Right lobe of liver (tissue), 6 donors: ENCODE measurements at regions not wholly inside any gene's neighbourhood (a gene's known extent, or its start where the extent isn't known, plus 50 kb on each side); places are given as distances from the start of the nearest gene placed in this dataset.

ENCODE experiments used
- ATAC-seq, 4 donors: fragments of 200-7000 bp; cut with Tn5 transposase; one replicate each; pipeline ENCODE4 v1.9.1; 2020; ENCODE audit warnings: mild to moderate bottlenecking in 4 of 4, moderate library complexity in 4 of 4
- DNase-seq, 3 donors: peaks; one replicate each; pipeline ENCODE4 v3.0.0-alpha.2; 2020
- H3K27ac ChIP-seq, 3 donors: fragments of 200-600 bp; one replicate each; pipeline ENCODE4 v1.8.0; 2022
- H3K27me3 ChIP-seq, 2 donors: fragments of 200-600 bp; one replicate each; pipeline ENCODE4 v1.8.0; 2022
- H3K36me3 ChIP-seq, 4 donors: fragments of 200-600 bp; sonication (generic) in 1 of 4; one replicate each; pipeline versions ENCODE4 v1.5.1 to v1.8.0; 2017 to 2022; ENCODE audit warnings: control low read depth in 1 of 4
- H3K4me1 ChIP-seq, 4 donors: fragments of 200-600 bp; sonication (generic) in 1 of 4; one replicate each; pipeline versions ENCODE4 v1.5.1 to v1.8.0; 2017 to 2022; ENCODE audit warnings: control low read depth in 1 of 4
- H3K4me3 ChIP-seq, 3 donors: fragments of 200-600 bp; one replicate each; pipeline ENCODE4 v1.8.0; 2022
- H3K9me3 ChIP-seq, 4 donors: fragments of 200-600 bp; sonication (generic) in 1 of 4; one replicate each; pipeline versions ENCODE4 v1.5.1 to v1.8.0; 2017 to 2022; ENCODE audit warnings: control low read depth in 1 of 4
- POLR2A ChIP-seq: fragments of 450-650 bp; IDR thresholded peaks from one replicate; pipeline ENCODE4 v1.6.1; 2017; ENCODE audit warnings: antibody characterized with exemption, mild to moderate bottlenecking
- WGBS: methylation state at CpG from one replicate; pipeline ENCODE4 v1.1.6; 2018; ENCODE audit warnings: low coverage, low lambda C conversion rate; ENCODE audit not compliant: insufficient coverage; ENCODE audit errors: missing lambda C conversion rate; 5-methylcytosine and 5-hydroxymethylcytosine counted together
- intact Hi-C, 2 donors: fragments of 100-400 bp; cut with DNase I; formaldehyde crosslinking; loops; one replicate each; pipeline versions ENCODE4 v1.11.2 to v1.14.1; 2022
- TF ChIP-seq, protein P1 (sequence below), 4 donors: fragments of 200-600 bp in 3 of 4; fragments of 450-650 bp in 1 of 4; IDR thresholded peaks; one replicate each; pipeline versions ENCODE4 v1.5.1 to v1.8.0; 2016 to 2022; ENCODE audit warnings: antibody characterized with exemption in 4 of 4, mild to moderate bottlenecking in 2 of 4
- donor health status: DM: no; HTN: yes; CAD: no.
- donor health status: DM: no; HTN: no; CAD: no.
- donor health status: DM: no; HTN: no; CAD: no.
- donor health status: DM: no; HTN: yes; CAD: no.
- donor health status: DM: no; HTN: yes; CAD: no.

DNA sequence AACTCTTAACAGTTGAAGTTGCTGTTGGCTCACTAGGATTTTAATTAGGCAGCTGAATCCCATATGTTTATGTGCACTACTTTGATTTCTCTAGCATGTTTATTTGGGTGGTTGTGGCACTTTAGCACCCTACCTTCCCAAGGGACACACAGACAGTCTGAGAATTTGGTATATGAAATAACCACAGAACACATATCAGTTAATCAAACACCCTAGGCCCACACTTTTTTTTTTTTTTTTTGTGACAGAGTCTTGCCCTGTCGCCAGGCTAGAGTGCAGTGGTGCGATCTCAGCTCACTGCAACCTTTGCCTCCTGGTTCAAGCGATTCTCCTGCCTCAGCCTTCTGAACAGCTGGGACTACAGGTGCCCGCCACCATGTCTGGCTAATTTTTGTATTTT lies 130.5 kb downstream of the DCK start:
- WGBS = 96% methylated on average over 3 of the region's 4 CpGs
- no peak overlapping the region for H3K27ac ChIP-seq
- no peaks in the 10 kb centered on the region for H3K4me1 ChIP-seq
- TF ChIP-seq POLR2A = no peak
- TF ChIP-seq, protein P1, sequence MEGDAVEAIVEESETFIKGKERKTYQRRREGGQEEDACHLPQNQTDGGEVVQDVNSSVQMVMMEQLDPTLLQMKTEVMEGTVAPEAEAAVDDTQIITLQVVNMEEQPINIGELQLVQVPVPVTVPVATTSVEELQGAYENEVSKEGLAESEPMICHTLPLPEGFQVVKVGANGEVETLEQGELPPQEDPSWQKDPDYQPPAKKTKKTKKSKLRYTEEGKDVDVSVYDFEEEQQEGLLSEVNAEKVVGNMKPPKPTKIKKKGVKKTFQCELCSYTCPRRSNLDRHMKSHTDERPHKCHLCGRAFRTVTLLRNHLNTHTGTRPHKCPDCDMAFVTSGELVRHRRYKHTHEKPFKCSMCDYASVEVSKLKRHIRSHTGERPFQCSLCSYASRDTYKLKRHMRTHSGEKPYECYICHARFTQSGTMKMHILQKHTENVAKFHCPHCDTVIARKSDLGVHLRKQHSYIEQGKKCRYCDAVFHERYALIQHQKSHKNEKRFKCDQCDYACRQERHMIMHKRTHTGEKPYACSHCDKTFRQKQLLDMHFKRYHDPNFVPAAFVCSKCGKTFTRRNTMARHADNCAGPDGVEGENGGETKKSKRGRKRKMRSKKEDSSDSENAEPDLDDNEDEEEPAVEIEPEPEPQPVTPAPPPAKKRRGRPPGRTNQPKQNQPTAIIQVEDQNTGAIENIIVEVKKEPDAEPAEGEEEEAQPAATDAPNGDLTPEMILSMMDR (IDR thresholded peaks at IDR 0.05) = no peak
- DNase-seq (no peak), ATAC-seq (no peak)
- no peak overlapping the region for H3K4me3 ChIP-seq
- H3K27me3 ChIP-seq = no peaks in the 10 kb centered on the region
- H3K9me3 ChIP-seq = no peaks in the 10 kb centered on the region
- intact Hi-C loops = no loop called here
- H3K36me3 ChIP-seq = no peaks in the 10 kb centered on the region

- ATAC-seq (no peak), DNase-seq (no peak)
- no peaks in the 10 kb centered on the region for H3K27me3 ChIP-seq
- intact Hi-C loops = no loop called here
- no peaks in the 10 kb centered on the region for H3K9me3 ChIP-seq
- no peaks in the 10 kb centered on the region for H3K4me1 ChIP-seq
- no peaks in the 10 kb centered on the region for H3K36me3 ChIP-seq
- no peak overlapping the region for H3K4me3 ChIP-seq
- 62% methylated on average over 4 of the region's 4 CpGs for WGBS
- TF ChIP-seq POLR2A = no peak
- TF ChIP-seq, protein P1 (IDR thresholded peaks at IDR 0.05) = no peak
- H3K27ac ChIP-seq = no peak overlapping the region
These were observed 131.7 kb downstream of the DCK start for GRCh38 chr4:71125137-71125536.

DNA sequence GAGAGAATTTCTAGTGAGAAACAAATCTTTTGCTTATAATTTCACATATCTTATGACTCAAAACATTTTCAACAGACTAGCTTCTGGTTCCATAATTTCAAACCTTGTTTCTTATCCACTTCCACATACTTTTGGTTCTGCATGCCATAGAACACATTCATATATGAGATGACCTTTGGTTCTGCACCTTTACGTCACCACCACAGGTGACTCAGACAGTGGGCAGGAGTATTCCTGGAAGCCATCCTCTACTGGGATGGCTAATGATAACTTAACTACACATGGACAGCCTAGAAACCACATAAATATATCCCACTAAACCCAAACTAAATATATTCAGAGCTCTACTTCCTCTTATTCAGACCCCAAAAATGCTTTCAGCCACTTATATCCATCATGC lies 133.3 kb downstream of the DCK start:
- H3K4me3 ChIP-seq = no peak overlapping the region
- no peak for DNase-seq

DNA sequence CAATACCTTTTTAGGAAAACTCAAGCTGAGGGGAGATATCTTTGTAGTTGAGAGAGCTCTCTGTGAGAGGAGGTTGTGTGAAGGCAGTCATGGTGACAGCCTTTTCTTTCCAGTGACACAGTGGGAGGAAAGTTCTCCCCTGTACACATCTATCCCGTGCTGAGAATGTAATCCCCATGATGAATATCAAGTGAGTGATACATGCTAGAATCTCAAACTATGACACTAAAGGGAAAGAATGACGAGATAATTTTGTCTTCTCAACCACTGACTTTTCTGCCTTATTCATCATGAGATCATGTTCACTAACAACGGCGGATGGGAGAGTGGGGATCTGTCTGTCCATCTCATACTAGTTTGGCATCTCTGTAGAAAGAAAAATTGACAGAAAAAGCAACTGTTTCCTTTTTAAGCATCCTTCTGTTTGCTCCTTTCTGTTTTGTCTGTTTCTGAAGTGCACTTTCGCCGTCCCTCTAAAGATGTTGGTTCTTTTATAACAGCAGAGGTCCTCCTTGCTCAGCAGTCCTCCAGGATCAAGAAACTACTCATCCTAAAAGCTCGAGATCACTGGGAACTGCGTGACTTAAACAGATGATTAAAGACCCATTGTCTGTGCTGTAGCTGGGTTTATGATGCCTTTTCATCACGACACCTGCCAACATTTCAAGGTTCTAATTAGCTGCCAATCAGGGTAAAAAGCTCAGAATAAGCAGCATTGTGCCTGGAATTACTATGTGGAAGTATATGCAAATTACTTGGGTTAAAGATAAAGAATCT lies 137.6 kb downstream of the DCK start:
- Histone ChIP-seq H3K27ac (no peak overlapping the region), H3K4me1 (no peaks in the 10 kb centered on the region), H3K27me3 (no peaks in the 10 kb centered on the region), H3K4me3 (no peak overlapping the region), H3K36me3 (no peaks in the 10 kb centered on the region), H3K9me3 (no peaks in the 10 kb centered on the region)
- DNase-seq (no peak), ATAC-seq (no peak)
- TF ChIP-seq, protein P1 (IDR thresholded peaks at IDR 0.05) = no peak
- TF ChIP-seq POLR2A = no peak
- WGBS = 62% methylated on average over 9 of the region's 9 CpGs
- intact Hi-C loops = no loop called here

More for the DNA sequence above, 133.3 kb downstream of the DCK start:
- intact Hi-C loops = no loop called here
- Histone ChIP-seq H3K36me3 (no peaks in the 10 kb centered on the region), H3K4me1 (no peaks in the 10 kb centered on the region), H3K27me3 (no peaks in the 10 kb centered on the region), H3K9me3 (no peaks in the 10 kb centered on the region), H3K27ac (no peak overlapping the region)
- no peak for TF ChIP-seq POLR2A
- TF ChIP-seq, protein P1 (IDR thresholded peaks at IDR 0.05) = no peak
- ATAC-seq = peak in 1 of 4 donors; percentile 45
- 77% methylated on average over 1 of the region's 1 CpG for WGBS
